HL-60 (cell line): ENCODE measurements at regions not wholly inside any gene's neighbourhood (a gene's known extent, or its start where the extent isn't known, plus 50 kb on each side); places are given as distances from the start of the nearest gene placed in this dataset.

Experiments
- GABPA ChIP-seq: IDR thresholded peaks from 2 replicates; pipeline ENCODE4 v1.6.1; 2012; ENCODE audit warnings: low read depth
- POLR2AphosphoS5 ChIP-seq: IDR thresholded peaks from 2 replicates; pipeline ENCODE4 v1.6.1; 2012; ENCODE audit warnings: low read depth
- SPI1 ChIP-seq: IDR thresholded peaks from 2 replicates; pipeline ENCODE4 v1.6.1; 2012; ENCODE audit warnings: low read depth, mild to moderate bottlenecking, borderline replicate concordance
- TF ChIP-seq, protein P1 (sequence below): IDR thresholded peaks from one replicate; pipeline ENCODE4 v1.5.1; 2011; ENCODE audit warnings: low read length, control low read depth, inconsistent platforms; ENCODE audit not compliant: insufficient read depth

DNA sequence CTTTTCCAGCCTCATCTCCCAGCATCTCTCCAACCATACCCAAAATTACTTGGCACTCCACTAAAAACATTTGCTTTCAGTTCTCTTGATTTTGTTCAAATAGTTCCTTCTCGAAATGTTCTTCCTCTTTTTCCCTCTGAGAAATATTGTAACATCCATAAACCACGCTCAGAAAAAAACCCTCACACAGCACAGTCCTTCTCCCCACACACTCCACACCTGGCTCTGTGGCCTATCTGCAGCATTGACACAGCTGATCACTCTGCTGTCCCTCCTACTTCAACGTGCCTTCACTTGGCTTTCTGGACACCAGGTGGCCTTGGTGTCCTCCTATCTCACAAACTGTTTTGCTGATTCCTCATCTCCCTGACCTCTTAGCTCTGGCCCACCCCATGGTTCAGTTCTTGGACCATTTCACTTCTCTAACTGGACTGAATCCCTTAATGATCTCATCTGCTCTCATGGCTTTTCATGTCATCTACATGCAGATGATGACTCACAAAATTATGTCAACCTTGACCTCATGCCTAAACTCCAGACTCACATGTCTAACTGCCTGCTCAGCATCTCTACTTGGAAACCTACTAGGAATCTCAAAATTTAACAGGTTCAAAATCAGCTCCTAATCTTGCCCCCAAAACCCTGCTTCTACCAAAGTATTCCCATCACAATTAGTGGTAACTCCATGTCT, 93.3 kb downstream of the TRIM42 start:
- TF ChIP-seq, protein P1, sequence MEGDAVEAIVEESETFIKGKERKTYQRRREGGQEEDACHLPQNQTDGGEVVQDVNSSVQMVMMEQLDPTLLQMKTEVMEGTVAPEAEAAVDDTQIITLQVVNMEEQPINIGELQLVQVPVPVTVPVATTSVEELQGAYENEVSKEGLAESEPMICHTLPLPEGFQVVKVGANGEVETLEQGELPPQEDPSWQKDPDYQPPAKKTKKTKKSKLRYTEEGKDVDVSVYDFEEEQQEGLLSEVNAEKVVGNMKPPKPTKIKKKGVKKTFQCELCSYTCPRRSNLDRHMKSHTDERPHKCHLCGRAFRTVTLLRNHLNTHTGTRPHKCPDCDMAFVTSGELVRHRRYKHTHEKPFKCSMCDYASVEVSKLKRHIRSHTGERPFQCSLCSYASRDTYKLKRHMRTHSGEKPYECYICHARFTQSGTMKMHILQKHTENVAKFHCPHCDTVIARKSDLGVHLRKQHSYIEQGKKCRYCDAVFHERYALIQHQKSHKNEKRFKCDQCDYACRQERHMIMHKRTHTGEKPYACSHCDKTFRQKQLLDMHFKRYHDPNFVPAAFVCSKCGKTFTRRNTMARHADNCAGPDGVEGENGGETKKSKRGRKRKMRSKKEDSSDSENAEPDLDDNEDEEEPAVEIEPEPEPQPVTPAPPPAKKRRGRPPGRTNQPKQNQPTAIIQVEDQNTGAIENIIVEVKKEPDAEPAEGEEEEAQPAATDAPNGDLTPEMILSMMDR: no peak
- TF ChIP-seq SPI1: no peak
- TF ChIP-seq POLR2AphosphoS5: no peak
- TF ChIP-seq GABPA: no peak
